ENCODE measurements at regions not wholly inside any gene's neighbourhood (a gene's known extent, or its start where the extent isn't known, plus 50 kb on each side); places are given as distances from the start of the nearest gene placed in this dataset.

GRCh38 chr5:18507114-18507513, 872.9 kb downstream of the TAF11L14 start:
- Mint-ChIP-seq H3K4me3 (no peak overlapping the region), H3K4me1 (peaks cover 13% of the 10 kb centered on the region), H3K27me3 (ENCODE audit: insufficient read depth) (no peaks in the 10 kb centered on the region), H3K27ac (no peak overlapping the region), H3K9me3 (peaks cover 4% of the 10 kb centered on the region), H3K36me3 (ENCODE audit: low read depth) (no peaks in the 10 kb centered on the region)
- Histone ChIP-seq H3K27ac (ENCODE audit: low read depth, low read length) (no peak overlapping the region), H3K27me3 (ENCODE audit: control insufficient read depth, insufficient read depth, low read length, poor library complexity, severe bottlenecking) (no peaks in the 10 kb centered on the region), H3K4me1 (ENCODE audit: control insufficient read depth, insufficient read depth, low read length) (no peaks in the 10 kb centered on the region), H3K9me3 (ENCODE audit: control insufficient read depth, low read length) (no peaks in the 10 kb centered on the region), H3K36me3 (ENCODE audit: control insufficient read depth, insufficient read depth, low read length) (no peaks in the 10 kb centered on the region), H3K4me3 (ENCODE audit: low read length) (no peak overlapping the region), H3K9ac (ENCODE audit: extremely low read depth, low read length, poor library complexity, severe bottlenecking) (no peak overlapping the region)
- no CpG with 5 or more reads among the region's 1 CpG for WGBS, 2 experiments (ENCODE audit: insufficient coverage in 1 of 2, insufficient read length in 1 of 2)
- no peak for DNase-seq
- TF ChIP-seq CTCF (conservative IDR thresholded peaks at IDR 0.05) = no peak

GRCh38 chr5:18517641-18518380, 883.6 kb downstream of the TAF11L14 start:
- H3K36me3 ChIP-seq (ENCODE audit: control insufficient read depth, insufficient read depth, low read length) = no peaks in the 10 kb centered on the region
- H3K4me3 ChIP-seq (ENCODE audit: low read length) = no peak overlapping the region
- Mint-ChIP-seq H3K36me3 (ENCODE audit: low read depth) (peaks cover 19% of the 10 kb centered on the region), H3K4me3 (no peak overlapping the region), H3K4me1 (no peaks in the 10 kb centered on the region), H3K27ac (no peak overlapping the region), H3K9me3 (peaks cover 16% of the 10 kb centered on the region), H3K27me3 (ENCODE audit: insufficient read depth) (no peaks in the 10 kb centered on the region)
- no peaks in the 10 kb centered on the region for H3K4me1 ChIP-seq (ENCODE audit: control insufficient read depth, insufficient read depth, low read length)
- TF ChIP-seq CTCF (conservative IDR thresholded peaks at IDR 0.05) = no peak
- 91 to 100% methylated on average over 4 to 6 of the region's 6 CpGs for WGBS, 2 experiments (ENCODE audit: insufficient coverage in 1 of 2, insufficient read length in 1 of 2)
- no peak overlapping the region for H3K27ac ChIP-seq (ENCODE audit: low read depth, low read length)
- DNase-seq = no peak
- peaks cover 15% of the 10 kb centered on the region for H3K9me3 ChIP-seq (ENCODE audit: control insufficient read depth, low read length)
- H3K9ac ChIP-seq (ENCODE audit: extremely low read depth, low read length, poor library complexity, severe bottlenecking) = no peak overlapping the region
- no peaks in the 10 kb centered on the region for H3K27me3 ChIP-seq (ENCODE audit: control insufficient read depth, insufficient read depth, low read length, poor library complexity, severe bottlenecking)

- Mint-ChIP-seq H3K9me3 (peaks cover 16% of the 10 kb centered on the region), H3K27me3 (ENCODE audit: insufficient read depth) (no peaks in the 10 kb centered on the region), H3K4me1 (no peaks in the 10 kb centered on the region), H3K27ac (no peak overlapping the region), H3K4me3 (no peak overlapping the region), H3K36me3 (ENCODE audit: low read depth) (peaks cover 19% of the 10 kb centered on the region)
- Histone ChIP-seq H3K4me1 (ENCODE audit: control insufficient read depth, insufficient read depth, low read length) (no peaks in the 10 kb centered on the region), H3K4me3 (ENCODE audit: low read length) (no peak overlapping the region), H3K27ac (ENCODE audit: low read depth, low read length) (no peak overlapping the region), H3K27me3 (ENCODE audit: control insufficient read depth, insufficient read depth, low read length, poor library complexity, severe bottlenecking) (no peaks in the 10 kb centered on the region), H3K36me3 (ENCODE audit: control insufficient read depth, insufficient read depth, low read length) (no peaks in the 10 kb centered on the region), H3K9ac (ENCODE audit: extremely low read depth, low read length, poor library complexity, severe bottlenecking) (no peak overlapping the region), H3K9me3 (ENCODE audit: control insufficient read depth, low read length) (peaks cover 15% of the 10 kb centered on the region)
- TF ChIP-seq CTCF (conservative IDR thresholded peaks at IDR 0.05) = no peak
- WGBS, 2 experiments (ENCODE audit: insufficient coverage in 1 of 2, insufficient read length in 1 of 2) = 100% methylated on average over 1 of the region's 2 CpGs; no CpG with 5 or more reads in 1 of the 2 experiments
- DNase-seq = no peak
These were observed 889.1 kb downstream of the TAF11L14 start for GRCh38 chr5:18523380-18523779.

All from endodermal cell (in vitro differentiated cells).